Endothelial cell of umbilical vein (primary cell): ENCODE measurements at regions not wholly inside any gene's neighbourhood (a gene's known extent, or its start where the extent isn't known, plus 50 kb on each side); places are given as distances from the start of the nearest gene placed in this dataset.

Experiments
- BruUV-seq: library from RNA; stranded (reverse); fragments of 400-500 nt; replicated peaks from 2 replicates; lab custom pipeline; 2021; lab: Mats Ljungman, UMichigan
- CTCF ChIA-PET: fragments of 300-600, 350-600 bp; sonication (Branson Sonifier 250); formaldehyde crosslinking; loops from one replicate; lab custom pipeline; 2021; ENCODE audit warnings: antibody characterized with exemption, inconsistent platforms; lab: Charles Lee
- POLR2A ChIA-PET: fragments of 300-600, 350-600 bp; sonication (Branson Sonifier 250); formaldehyde crosslinking; loops from one replicate; lab custom pipeline; 2021; ENCODE audit warnings: antibody characterized with exemption, inconsistent platforms; lab: Charles Lee
- DNase-seq: peaks from one replicate; pipeline ENCODE4 v3.0.0-alpha.2; 2011; ENCODE audit warnings: low read depth, low spot score
- FAIRE-seq: peaks from 2 replicates; lab custom pipeline; 2011; peaks lifted over from hg19 to GRCh38; lab: Jason Lieb, UNC
- H2AFZ ChIP-seq: 2 replicates; pipeline ENCODE4 v1.6.0; 2012; ENCODE audit warnings: low read depth, low read length, control low read depth, inconsistent platforms
- H3K27ac ChIP-seq: 2 replicates; pipeline ENCODE4 v1.5.1; 2011; ENCODE audit warnings: low read depth, mild to moderate bottlenecking, control low read depth, low read length, moderate library complexity; ENCODE audit not compliant: insufficient read depth
- H3K27me3 ChIP-seq, 2 experiments: 2 replicates each; pipeline versions ENCODE4 v1.6.0 to v1.6.1; 2011; ENCODE audit warnings: low read length in 2 of 2, mixed read lengths in 1 of 2; ENCODE audit not compliant: control insufficient read depth in 2 of 2, insufficient read depth in 2 of 2
- H3K36me3 ChIP-seq, 2 experiments: 2 replicates in 1 of 2; 3 replicates in 1 of 2; pipeline ENCODE4 v1.5.1; 2011; ENCODE audit warnings: low read length in 2 of 2, mild to moderate bottlenecking in 1 of 2, moderate library complexity in 1 of 2; ENCODE audit not compliant: control insufficient read depth in 2 of 2, insufficient read depth in 2 of 2; ENCODE audit errors: extremely low read depth in 1 of 2
- H3K4me1 ChIP-seq: 3 replicates; pipeline ENCODE4 v1.5.1; 2011; ENCODE audit warnings: mild to moderate bottlenecking, low read length; ENCODE audit not compliant: control insufficient read depth, insufficient read depth; ENCODE audit errors: extremely low read depth
- H3K4me2 ChIP-seq: 2 replicates; pipeline ENCODE4 v1.6.1; 2011; ENCODE audit warnings: low read length, control low read depth, mixed read lengths; ENCODE audit not compliant: insufficient read depth
- H3K4me3 ChIP-seq, 3 experiments: fragments of 200-600 bp in 1 of 3; sonication (generic), shearing (Covaris generic) in 1 of 3; replicated peaks in 1 of 3; 2 replicates each; pipeline ENCODE4 v1.5.1; 2011 to 2016; ENCODE audit warnings: control low read depth in 3 of 3, low read length in 3 of 3, mild to moderate bottlenecking in 2 of 3, inconsistent platforms in 1 of 3, low read depth in 1 of 3, moderate library complexity in 1 of 3; ENCODE audit not compliant: insufficient read depth in 1 of 3
- H3K79me2 ChIP-seq: 2 replicates; pipeline ENCODE4 v1.6.0; 2012; ENCODE audit warnings: low read length, inconsistent platforms; ENCODE audit not compliant: control insufficient read depth, insufficient read depth
- H3K9ac ChIP-seq: replicated peaks from 2 replicates; pipeline ENCODE3; 2011; ENCODE audit warnings: low read length, control low read depth; ENCODE audit not compliant: insufficient read depth; ENCODE audit errors: extremely low read depth
- H3K9me1 ChIP-seq: replicated peaks from 3 replicates; pipeline ENCODE4 v1.6.0; 2011; ENCODE audit warnings: mild to moderate bottlenecking, low read length; ENCODE audit not compliant: control insufficient read depth, insufficient read depth; ENCODE audit errors: extremely low read depth
- H3K9me3 ChIP-seq: replicated peaks from 2 replicates; pipeline ENCODE4 v1.5.1; 2012; ENCODE audit warnings: low read length, inconsistent platforms; ENCODE audit not compliant: control insufficient read depth, insufficient read depth
- H4K20me1 ChIP-seq: replicated peaks from 2 replicates; pipeline ENCODE3; 2011; ENCODE audit warnings: mild to moderate bottlenecking, low read length; ENCODE audit not compliant: control insufficient read depth, insufficient read depth; ENCODE audit errors: extremely low read depth
- EZH2 ChIP-seq: IDR thresholded peaks from 2 replicates; pipeline ENCODE4 v1.6.1; 2012; ENCODE audit warnings: borderline replicate concordance, low read depth, mild to moderate bottlenecking, moderate library complexity, low read length, inconsistent platforms; ENCODE audit not compliant: severe bottlenecking
- FOS ChIP-seq: IDR thresholded peaks from 2 replicates; pipeline ENCODE4 v1.6.1; 2011; ENCODE audit warnings: mild to moderate bottlenecking, low read length, moderate library complexity, borderline replicate concordance; ENCODE audit not compliant: insufficient read depth
- GATA2 ChIP-seq: IDR thresholded peaks from 2 replicates; pipeline ENCODE4 v1.7.0; 2011; ENCODE audit warnings: low read depth, mild to moderate bottlenecking, moderate library complexity, mixed read lengths, low read length; ENCODE audit not compliant: insufficient read length, insufficient read depth
- JUN ChIP-seq: IDR thresholded peaks from 2 replicates; pipeline ENCODE4 v1.6.1; 2011; ENCODE audit warnings: borderline replicate concordance, low read depth; ENCODE audit not compliant: insufficient read length, insufficient read depth
- MYC ChIP-seq: IDR thresholded peaks from one replicate; pipeline ENCODE4 v1.6.1; 2011; ENCODE audit warnings: mild to moderate bottlenecking, low read depth, low read length
- POLR2AphosphoS5 ChIP-seq: IDR thresholded peaks from 2 replicates; pipeline ENCODE4 v1.6.1; 2012; ENCODE audit warnings: low read depth, mild to moderate bottlenecking, control low read depth, low read length, moderate library complexity; ENCODE audit not compliant: insufficient read depth
- dilution Hi-C: fragments of 300-500 bp; cut with MboI; formaldehyde crosslinking; loops from one replicate; pipeline ENCODE4 v1.15.0; 2019; ENCODE audit warnings: low sequenced_read_pairs; ENCODE audit not compliant: extremely low pct_ligation_motif_present
- intact Hi-C: fragments of 100-400 bp; cut with micrococcal nuclease; formaldehyde crosslinking; loops from one replicate; pipeline ENCODE4 v1.10.0; 2022
- TF ChIP-seq, protein P1 (sequence below): IDR thresholded peaks from 2 replicates; pipeline ENCODE4 v1.6.1; 2011; ENCODE audit not compliant: insufficient read depth, insufficient read length
- TF ChIP-seq, protein P2 (sequence below), 2 donors: IDR thresholded peaks; 1 replicate in 1 of 2; 2 replicates in 1 of 2; pipeline ENCODE4 v1.5.1; 2011; ENCODE audit warnings: low read length in 2 of 2, mild to moderate bottlenecking in 2 of 2, moderate library complexity in 2 of 2, control low read depth in 1 of 2, inconsistent platforms in 1 of 2, low read depth in 1 of 2; ENCODE audit not compliant: insufficient read depth in 1 of 2; ENCODE audit errors: extremely low read depth in 1 of 2

DNA sequence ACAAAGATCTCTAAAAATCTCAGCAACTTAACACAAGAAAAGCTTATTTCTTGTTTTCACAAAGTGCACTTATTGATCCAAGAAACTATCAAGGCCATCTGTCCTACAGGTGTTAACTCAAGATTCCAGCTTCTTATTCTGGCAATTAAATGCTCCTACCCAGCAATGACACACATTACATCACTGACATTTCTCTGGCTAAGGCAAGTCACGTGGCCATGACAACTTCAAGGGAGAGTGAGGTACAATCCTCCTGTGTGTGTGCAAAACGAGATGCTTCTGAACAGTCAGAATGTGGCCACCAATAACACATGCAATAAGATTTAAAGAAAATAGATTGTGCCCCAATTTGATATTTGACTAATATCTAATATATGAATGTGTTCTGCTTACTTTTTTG lies 169.3 kb upstream of the BTBD3 start:
- no peaks in the 10 kb centered on the region for H4K20me1 ChIP-seq
- no peak overlapping the region for H3K9ac ChIP-seq
- POLR2A ChIA-PET, result no interaction called here
- DNase-seq, result no peak
- H3K79me2 ChIP-seq, result no peaks in the 10 kb centered on the region
- CTCF ChIA-PET, result interaction anchor here (0.7 to 1.7 kb wide), 3 partner anchors 9 to 49 kb away, joined by 3 to 8 read pairs (median 4); no protein-coding TSS in a partner anchor
- H2AFZ ChIP-seq, result no peak overlapping the region
- H3K4me3 ChIP-seq, result no peak overlapping the region
- intact Hi-C loops (no loop called here), dilution Hi-C loops (no loop called here)
- no peaks in the 10 kb centered on the region for H3K36me3 ChIP-seq
- BruUV-seq, result no TSS peak
- H3K4me1 ChIP-seq, result peaks cover 2% of the 10 kb centered on the region
- H3K27ac ChIP-seq, result no peak overlapping the region
- no peaks in the 10 kb centered on the region for H3K27me3 ChIP-seq
- no peaks in the 10 kb centered on the region for H3K9me1 ChIP-seq
- H3K4me2 ChIP-seq, result no peak overlapping the region
- TF ChIP-seq GATA2 (no peak), JUN (no peak), POLR2AphosphoS5 (no peak), FOS (no peak), EZH2 (no peak), MYC (no peak)
- TF ChIP-seq, protein P1, sequence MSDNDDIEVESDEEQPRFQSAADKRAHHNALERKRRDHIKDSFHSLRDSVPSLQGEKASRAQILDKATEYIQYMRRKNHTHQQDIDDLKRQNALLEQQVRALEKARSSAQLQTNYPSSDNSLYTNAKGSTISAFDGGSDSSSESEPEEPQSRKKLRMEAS, result no peak
- TF ChIP-seq, protein P2, sequence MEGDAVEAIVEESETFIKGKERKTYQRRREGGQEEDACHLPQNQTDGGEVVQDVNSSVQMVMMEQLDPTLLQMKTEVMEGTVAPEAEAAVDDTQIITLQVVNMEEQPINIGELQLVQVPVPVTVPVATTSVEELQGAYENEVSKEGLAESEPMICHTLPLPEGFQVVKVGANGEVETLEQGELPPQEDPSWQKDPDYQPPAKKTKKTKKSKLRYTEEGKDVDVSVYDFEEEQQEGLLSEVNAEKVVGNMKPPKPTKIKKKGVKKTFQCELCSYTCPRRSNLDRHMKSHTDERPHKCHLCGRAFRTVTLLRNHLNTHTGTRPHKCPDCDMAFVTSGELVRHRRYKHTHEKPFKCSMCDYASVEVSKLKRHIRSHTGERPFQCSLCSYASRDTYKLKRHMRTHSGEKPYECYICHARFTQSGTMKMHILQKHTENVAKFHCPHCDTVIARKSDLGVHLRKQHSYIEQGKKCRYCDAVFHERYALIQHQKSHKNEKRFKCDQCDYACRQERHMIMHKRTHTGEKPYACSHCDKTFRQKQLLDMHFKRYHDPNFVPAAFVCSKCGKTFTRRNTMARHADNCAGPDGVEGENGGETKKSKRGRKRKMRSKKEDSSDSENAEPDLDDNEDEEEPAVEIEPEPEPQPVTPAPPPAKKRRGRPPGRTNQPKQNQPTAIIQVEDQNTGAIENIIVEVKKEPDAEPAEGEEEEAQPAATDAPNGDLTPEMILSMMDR (IDR thresholded peaks at IDR 0.05; ENCODE audit: extremely low read depth in 1 of 2, insufficient read depth in 1 of 2, low read depth in 1 of 2, low read length in 2 of 2), result no peak
- no peak for FAIRE-seq
- no peaks in the 10 kb centered on the region for H3K9me3 ChIP-seq
